Activated CD4-positive, alpha-beta T cell treated with anti-CD3 and anti-CD28 coated beads, Interleukin-2, Interleukin-6, amounts not matched to agents 100 ng/mL and 50 ng/mL, durations not matched to agents 16 hours and 8 hours (primary cell): ENCODE measurements at regions not wholly inside any gene's neighbourhood (a gene's known extent, or its start where the extent isn't known, plus 50 kb on each side); places are given as distances from the start of the nearest gene placed in this dataset.

Experiments used
- DNase-seq: peaks from one replicate; pipeline ENCODE4 v3.0.0-alpha.2; 2020

GRCh38 chr13:108533842-108534241, 95.6 kb upstream of the MYO16 start:
- DNase-seq = no peak

GRCh38 chr13:108534728-108535127, 94.7 kb upstream of the MYO16 start:
- DNase-seq = no peak

GRCh38 chr13:108549934-108550333, 79.5 kb upstream of the MYO16 start:
- no peak for DNase-seq

- DNase-seq = no peak
These were observed 77.7 kb upstream of the MYO16 start for GRCh38 chr13:108551674-108552073.

- DNase-seq = no peak
These were observed 70.9 kb upstream of the MYO16 start for GRCh38 chr13:108558489-108558888.

- no peak for DNase-seq
These were observed 69.3 kb upstream of the MYO16 start for GRCh38 chr13:108560093-108560492.

- no peak for DNase-seq
These were observed 68.3 kb upstream of the MYO16 start for GRCh38 chr13:108561149-108561548.

GRCh38 chr13:108566413-108567170, 62.8 kb upstream of the MYO16 start:
- DNase-seq = no peak

- DNase-seq = no peak
These were observed 56.6 kb upstream of the MYO16 start for GRCh38 chr13:108572782-108573211.

- no peak for DNase-seq
These were observed 56.0 kb upstream of the MYO16 start for GRCh38 chr13:108573455-108573854.

- DNase-seq = no peak
These were observed 54.6 kb upstream of the MYO16 start for GRCh38 chr13:108574856-108575255.

GRCh38 chr13:108575430-108575829, 54.0 kb upstream of the MYO16 start:
- DNase-seq = no peak
